NCI-H146 (cell line): ENCODE measurements at regions not wholly inside any gene's neighbourhood (a gene's known extent, or its start where the extent isn't known, plus 50 kb on each side); places are given as distances from the start of the nearest gene placed in this dataset.

ENCODE experiments used
- DNase-seq: peaks from one replicate; lab custom pipeline; 2025; lab: John Stamatoyannopoulos, UW

- DNase-seq, result no peak
These were observed 1151.2 kb downstream of the BRD1 start for GRCh38 chr22:48676266-48677167.

- no peak for DNase-seq
These were observed 1151.9 kb downstream of the BRD1 start for GRCh38 chr22:48675830-48676145.

GRCh38 chr22:48675141-48675829 lies 1152.4 kb downstream of the BRD1 start:
- no peak for DNase-seq

- DNase-seq, result no peak
These were observed 1153.7 kb downstream of the BRD1 start for GRCh38 chr22:48673806-48674500.

GRCh38 chr22:48672387-48672786 lies 1155.3 kb downstream of the BRD1 start:
- DNase-seq, result no peak

GRCh38 chr22:48670731-48671130 lies 1156.9 kb downstream of the BRD1 start:
- no peak for DNase-seq

- DNase-seq, result no peak
These were observed 1157.5 kb downstream of the BRD1 start for GRCh38 chr22:48669986-48670716.

GRCh38 chr22:48669226-48669625 lies 1158.4 kb downstream of the BRD1 start:
- DNase-seq, result no peak

- DNase-seq, result no peak
These were observed 1160.4 kb downstream of the BRD1 start for GRCh38 chr22:48667289-48667688.

GRCh38 chr22:48666620-48667019 lies 1161.1 kb downstream of the BRD1 start:
- DNase-seq, result no peak

GRCh38 chr22:48665311-48665995 lies 1162.2 kb downstream of the BRD1 start:
- no peak for DNase-seq

GRCh38 chr22:48664586-48664985 lies 1163.1 kb downstream of the BRD1 start:
- DNase-seq, result no peak

- DNase-seq, result peak; percentile 21
These were observed 1164.4 kb downstream of the BRD1 start for GRCh38 chr22:48663297-48663696.

- no peak for DNase-seq
These were observed 1165.1 kb downstream of the BRD1 start for GRCh38 chr22:48662476-48663135.

- DNase-seq, result no peak
These were observed 1165.7 kb downstream of the BRD1 start for GRCh38 chr22:48661984-48662383.

GRCh38 chr22:48660790-48661740 lies 1166.6 kb downstream of the BRD1 start:
- DNase-seq, result no peak

- DNase-seq, result no peak
These were observed 1167.4 kb downstream of the BRD1 start for GRCh38 chr22:48660104-48660789.

GRCh38 chr22:48659404-48659996 lies 1168.2 kb downstream of the BRD1 start:
- no peak for DNase-seq

GRCh38 chr22:48658871-48659270 lies 1168.8 kb downstream of the BRD1 start:
- DNase-seq, result no peak
